NCI-H2171 treated with DMSO at 0.1 percent for 48 hours (cell line): ENCODE measurements at regions not wholly inside any gene's neighbourhood (a gene's known extent, or its start where the extent isn't known, plus 50 kb on each side); places are given as distances from the start of the nearest gene placed in this dataset.
A peak's percentile ranks its signal among the peaks of the same experiment; 100 is the strongest.

Experiments
- DNase-seq: peaks from one replicate; lab custom pipeline; 2025; lab: John Stamatoyannopoulos, UW

- DNase-seq: no peak
Measured at GRCh38 chr15:85941186-85941855, 138.3 kb upstream of the AGBL1 start.

GRCh38 chr15:85942632-85943031 is 137.0 kb upstream of the AGBL1 start:
- DNase-seq: no peak

- DNase-seq: no peak
Measured at GRCh38 chr15:85943151-85943550, 136.5 kb upstream of the AGBL1 start.

GRCh38 chr15:85943791-85944190 is 135.9 kb upstream of the AGBL1 start:
- DNase-seq: peak; percentile 32

GRCh38 chr15:85947021-85947420 is 132.7 kb upstream of the AGBL1 start:
- DNase-seq: peak; percentile 19

- DNase-seq: no peak
Measured at GRCh38 chr15:85947936-85948335, 131.7 kb upstream of the AGBL1 start.

- DNase-seq: no peak
Measured at GRCh38 chr15:85950101-85950500, 129.6 kb upstream of the AGBL1 start.

- no peak for DNase-seq
Measured at GRCh38 chr15:85954586-85954985, 125.1 kb upstream of the AGBL1 start.

GRCh38 chr15:85955501-85956391 is 123.9 kb upstream of the AGBL1 start:
- DNase-seq: no peak

GRCh38 chr15:85956532-85957275 is 123.0 kb upstream of the AGBL1 start:
- DNase-seq: no peak

GRCh38 chr15:85959611-85960010 is 120.1 kb upstream of the AGBL1 start:
- DNase-seq: no peak

- no peak for DNase-seq
Measured at GRCh38 chr15:85960381-85960780, 119.3 kb upstream of the AGBL1 start.

GRCh38 chr15:85961821-85962220 is 117.8 kb upstream of the AGBL1 start:
- no peak for DNase-seq

- no peak for DNase-seq
Measured at GRCh38 chr15:85963262-85963760, 116.4 kb upstream of the AGBL1 start.

- DNase-seq: no peak
Measured at GRCh38 chr15:85964471-85964870, 115.2 kb upstream of the AGBL1 start.

- DNase-seq: no peak
Measured at GRCh38 chr15:85967553-85967952, 112.1 kb upstream of the AGBL1 start.

- DNase-seq: no peak
Measured at GRCh38 chr15:85972805-85973540, 106.7 kb upstream of the AGBL1 start.

GRCh38 chr15:85973584-85974347 is 105.9 kb upstream of the AGBL1 start:
- DNase-seq: peak; percentile 59

GRCh38 chr15:85974348-85974705 is 105.3 kb upstream of the AGBL1 start:
- no peak for DNase-seq

- DNase-seq: no peak
Measured at GRCh38 chr15:85974742-85975141, 104.9 kb upstream of the AGBL1 start.

- DNase-seq: no peak
Measured at GRCh38 chr15:85976102-85976501, 103.6 kb upstream of the AGBL1 start.
